ENCODE measurements at regions not wholly inside any gene's neighbourhood (a gene's known extent, or its start where the extent isn't known, plus 50 kb on each side); places are given as distances from the start of the nearest gene placed in this dataset.

GRCh38 chr2:34980689-34981088 is 1374.9 kb upstream of the CRIM1 start:
- TF ChIP-seq CTCF (IDR thresholded peaks at IDR 0.05) = no peak
- no peak for TF ChIP-seq POLR2A (IDR thresholded peaks at IDR 0.05)
